Fibroblast of pulmonary artery (primary cell): ENCODE measurements at regions not wholly inside any gene's neighbourhood (a gene's known extent, or its start where the extent isn't known, plus 50 kb on each side); places are given as distances from the start of the nearest gene placed in this dataset.

Source experiments
- DNase-seq: peaks from one replicate; pipeline ENCODE4 v3.0.0-alpha.2; 2010; ENCODE audit warnings: low read depth
- H3K4me3 ChIP-seq: replicated peaks from 2 replicates; pipeline ENCODE4 v1.5.1; 2011; ENCODE audit warnings: low read depth, mild to moderate bottlenecking, control low read depth, low read length, moderate library complexity
- TF ChIP-seq, protein P1 (sequence below): IDR thresholded peaks from 2 replicates; pipeline ENCODE4 v1.5.1; 2011; ENCODE audit warnings: mild to moderate bottlenecking, control low read depth, low read length, inconsistent platforms; ENCODE audit errors: missing control alignments

DNA sequence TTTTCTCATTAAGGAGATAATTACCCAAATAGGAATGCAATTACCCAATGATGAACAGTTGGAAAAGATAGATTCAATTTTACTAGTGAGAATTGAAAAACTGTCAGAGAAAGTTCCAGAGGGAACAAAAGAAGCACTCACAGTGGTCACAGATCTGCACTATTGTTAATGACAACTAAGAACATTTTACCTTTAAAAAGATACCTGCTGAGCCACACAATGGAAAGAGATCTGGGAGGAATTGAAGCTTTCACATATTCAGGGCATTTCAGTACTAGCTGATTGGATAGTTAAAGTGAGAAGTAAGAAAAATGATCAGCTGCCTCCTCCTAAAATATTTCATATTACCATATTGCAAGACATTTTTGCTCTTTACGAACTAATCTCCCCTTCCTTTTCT is 1822.2 kb downstream of the STIM2 start:
- DNase-seq, result no peak
- H3K4me3 ChIP-seq, result no peak overlapping the region
- TF ChIP-seq, protein P1, sequence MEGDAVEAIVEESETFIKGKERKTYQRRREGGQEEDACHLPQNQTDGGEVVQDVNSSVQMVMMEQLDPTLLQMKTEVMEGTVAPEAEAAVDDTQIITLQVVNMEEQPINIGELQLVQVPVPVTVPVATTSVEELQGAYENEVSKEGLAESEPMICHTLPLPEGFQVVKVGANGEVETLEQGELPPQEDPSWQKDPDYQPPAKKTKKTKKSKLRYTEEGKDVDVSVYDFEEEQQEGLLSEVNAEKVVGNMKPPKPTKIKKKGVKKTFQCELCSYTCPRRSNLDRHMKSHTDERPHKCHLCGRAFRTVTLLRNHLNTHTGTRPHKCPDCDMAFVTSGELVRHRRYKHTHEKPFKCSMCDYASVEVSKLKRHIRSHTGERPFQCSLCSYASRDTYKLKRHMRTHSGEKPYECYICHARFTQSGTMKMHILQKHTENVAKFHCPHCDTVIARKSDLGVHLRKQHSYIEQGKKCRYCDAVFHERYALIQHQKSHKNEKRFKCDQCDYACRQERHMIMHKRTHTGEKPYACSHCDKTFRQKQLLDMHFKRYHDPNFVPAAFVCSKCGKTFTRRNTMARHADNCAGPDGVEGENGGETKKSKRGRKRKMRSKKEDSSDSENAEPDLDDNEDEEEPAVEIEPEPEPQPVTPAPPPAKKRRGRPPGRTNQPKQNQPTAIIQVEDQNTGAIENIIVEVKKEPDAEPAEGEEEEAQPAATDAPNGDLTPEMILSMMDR, result no peak

DNA sequence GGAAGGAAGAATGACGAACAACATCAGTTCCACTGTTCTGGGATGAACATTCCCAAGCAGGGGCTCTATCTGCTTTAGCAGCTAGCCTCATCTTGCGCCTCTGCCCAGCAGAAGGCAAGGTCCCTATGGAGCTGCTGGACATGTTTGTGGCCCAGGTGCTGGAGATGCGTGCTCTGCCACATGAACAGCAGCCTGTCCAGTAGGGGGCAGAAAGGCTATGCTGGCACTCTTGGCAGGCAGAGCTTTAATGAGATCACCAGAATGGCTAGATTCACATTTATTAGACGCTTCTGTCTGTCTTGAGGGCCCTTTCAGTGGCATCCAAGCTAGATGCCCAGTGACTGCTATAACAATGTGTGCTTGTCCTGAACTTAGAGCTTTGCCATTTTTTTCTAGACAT is 1826.0 kb downstream of the STIM2 start:
- TF ChIP-seq, protein P1, result peak; percentile 54
- no peak overlapping the region for H3K4me3 ChIP-seq
- DNase-seq, result peak; percentile 33

DNA sequence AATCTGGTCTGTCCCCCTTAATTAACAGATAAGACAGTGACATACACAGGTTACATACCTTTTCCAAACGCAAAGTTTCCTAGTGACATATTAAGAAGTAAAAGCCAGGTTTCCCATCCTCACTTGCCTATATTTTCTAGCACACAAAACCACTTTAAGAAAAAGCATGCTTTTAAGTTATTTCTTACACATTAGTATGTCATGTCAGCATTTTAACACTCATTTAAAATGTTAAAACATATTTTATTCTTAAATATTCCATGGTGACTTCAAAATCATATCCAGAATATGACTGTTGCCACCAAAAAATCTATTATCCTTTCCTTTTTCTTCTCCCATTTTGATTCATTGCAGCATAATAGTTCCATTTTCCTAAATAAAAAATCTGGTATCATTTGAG is 1830.2 kb downstream of the STIM2 start:
- no peak overlapping the region for H3K4me3 ChIP-seq
- no peak for DNase-seq
- TF ChIP-seq, protein P1, result no peak

DNA sequence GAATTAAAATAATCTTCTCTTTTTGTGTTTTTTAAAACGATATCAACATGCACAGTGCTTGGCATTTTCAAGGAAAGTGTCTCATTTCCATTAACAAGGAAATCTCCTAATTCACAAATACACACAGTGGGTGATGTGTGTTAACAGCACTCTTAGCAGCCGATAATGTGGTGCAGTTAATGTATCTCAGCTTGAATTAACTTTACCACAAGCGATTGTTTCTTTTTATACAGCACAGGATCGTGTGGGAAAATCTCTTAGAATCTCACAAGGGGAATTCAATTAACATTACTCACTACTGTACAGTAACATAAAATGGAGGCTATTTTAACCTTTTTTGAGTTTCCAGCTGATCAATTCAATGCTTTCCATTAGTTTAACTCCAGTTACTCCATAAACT is 1841.9 kb downstream of the STIM2 start:
- H3K4me3 ChIP-seq, result no peak overlapping the region
- TF ChIP-seq, protein P1, result no peak
- DNase-seq, result no peak

DNA sequence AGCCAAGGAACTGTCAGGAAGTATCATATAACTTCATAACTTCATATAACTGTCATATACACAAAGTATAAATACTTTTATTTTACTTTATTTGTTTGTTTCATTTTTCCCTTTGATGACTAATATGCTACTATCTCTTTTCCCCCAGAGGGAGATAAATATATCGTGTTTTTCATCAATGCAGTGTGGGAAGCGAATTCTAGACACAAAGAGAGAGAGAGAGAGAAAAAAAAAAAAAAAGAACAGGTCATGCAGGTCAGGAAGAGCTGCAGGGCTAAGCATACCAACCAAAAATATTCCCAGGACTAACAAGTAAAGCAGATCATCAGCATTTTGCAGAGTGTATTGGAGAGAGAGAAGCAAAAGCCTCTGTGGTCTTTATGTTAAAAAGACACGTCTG is 1849.2 kb downstream of the STIM2 start:
- H3K4me3 ChIP-seq, result no peak overlapping the region
- TF ChIP-seq, protein P1, result no peak
- peak; percentile 16 for DNase-seq

DNA sequence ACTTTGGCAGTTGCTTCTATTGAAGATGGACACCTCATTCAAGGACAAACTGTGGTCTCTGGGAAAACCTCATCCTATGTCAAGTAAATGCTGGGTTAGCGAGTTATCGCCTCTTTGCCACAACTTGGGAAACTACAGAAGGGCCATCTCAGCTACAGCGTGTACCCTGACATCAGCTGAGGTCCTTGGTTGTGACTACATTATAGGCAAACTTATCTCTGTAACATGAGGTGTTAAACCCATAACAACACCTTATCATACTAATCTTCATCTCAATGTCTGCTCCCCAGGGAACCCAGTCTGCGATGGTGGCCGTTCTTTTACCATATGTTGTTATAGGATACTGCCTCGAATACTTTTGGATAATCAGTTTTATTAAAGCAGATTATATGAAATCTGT is 1862.7 kb downstream of the STIM2 start:
- no peak for DNase-seq
- no peak overlapping the region for H3K4me3 ChIP-seq
- TF ChIP-seq, protein P1, result no peak

DNA sequence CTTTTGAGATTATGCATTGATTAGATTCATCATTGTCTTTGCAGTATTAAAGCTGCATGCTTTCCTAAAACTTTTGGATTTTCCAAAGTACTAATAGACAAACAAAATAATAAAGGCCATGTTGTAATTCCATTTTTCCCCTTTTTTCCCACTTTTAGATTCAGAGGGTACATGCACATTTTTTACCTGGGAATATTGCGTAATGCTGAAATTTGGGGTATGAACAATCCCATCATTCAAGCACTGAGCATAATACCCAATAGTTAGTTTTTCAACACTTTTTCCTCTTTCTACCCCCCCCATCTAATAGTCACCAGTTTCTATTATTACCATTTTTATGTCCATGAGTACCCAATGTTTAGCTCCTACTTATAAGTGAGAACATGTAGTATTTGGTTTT is 1863.6 kb downstream of the STIM2 start:
- TF ChIP-seq, protein P1, result no peak
- H3K4me3 ChIP-seq, result no peak overlapping the region
- no peak for DNase-seq
